Endothelial cell of umbilical vein (primary cell): ENCODE measurements at regions not wholly inside any gene's neighbourhood (a gene's known extent, or its start where the extent isn't known, plus 50 kb on each side); places are given as distances from the start of the nearest gene placed in this dataset.

Experiments used
- BruUV-seq: library from RNA; stranded (reverse); fragments of 400-500 nt; replicated peaks from 2 replicates; lab custom pipeline; 2021; lab: Mats Ljungman, UMichigan
- CTCF ChIA-PET: fragments of 300-600, 350-600 bp; sonication (Branson Sonifier 250); formaldehyde crosslinking; loops from one replicate; lab custom pipeline; 2021; ENCODE audit warnings: antibody characterized with exemption, inconsistent platforms; lab: Charles Lee
- POLR2A ChIA-PET: fragments of 300-600, 350-600 bp; sonication (Branson Sonifier 250); formaldehyde crosslinking; loops from one replicate; lab custom pipeline; 2021; ENCODE audit warnings: antibody characterized with exemption, inconsistent platforms; lab: Charles Lee
- DNase-seq: peaks from one replicate; pipeline ENCODE4 v3.0.0-alpha.2; 2011; ENCODE audit warnings: low read depth, low spot score
- FAIRE-seq: peaks from 2 replicates; lab custom pipeline; 2011; peaks lifted over from hg19 to GRCh38; lab: Jason Lieb, UNC
- H2AFZ ChIP-seq: 2 replicates; pipeline ENCODE4 v1.6.0; 2012; ENCODE audit warnings: low read depth, low read length, control low read depth, inconsistent platforms
- H3K27ac ChIP-seq: 2 replicates; pipeline ENCODE4 v1.5.1; 2011; ENCODE audit warnings: low read depth, mild to moderate bottlenecking, control low read depth, low read length, moderate library complexity; ENCODE audit not compliant: insufficient read depth
- H3K27me3 ChIP-seq, 2 experiments: 2 replicates each; pipeline versions ENCODE4 v1.6.0 to v1.6.1; 2011; ENCODE audit warnings: low read length in 2 of 2, mixed read lengths in 1 of 2; ENCODE audit not compliant: control insufficient read depth in 2 of 2, insufficient read depth in 2 of 2
- H3K36me3 ChIP-seq, 2 experiments: 2 replicates in 1 of 2; 3 replicates in 1 of 2; pipeline ENCODE4 v1.5.1; 2011; ENCODE audit warnings: low read length in 2 of 2, mild to moderate bottlenecking in 1 of 2, moderate library complexity in 1 of 2; ENCODE audit not compliant: control insufficient read depth in 2 of 2, insufficient read depth in 2 of 2; ENCODE audit errors: extremely low read depth in 1 of 2
- H3K4me1 ChIP-seq: 3 replicates; pipeline ENCODE4 v1.5.1; 2011; ENCODE audit warnings: mild to moderate bottlenecking, low read length; ENCODE audit not compliant: control insufficient read depth, insufficient read depth; ENCODE audit errors: extremely low read depth
- H3K4me2 ChIP-seq: 2 replicates; pipeline ENCODE4 v1.6.1; 2011; ENCODE audit warnings: low read length, control low read depth, mixed read lengths; ENCODE audit not compliant: insufficient read depth
- H3K4me3 ChIP-seq, 3 experiments: fragments of 200-600 bp in 1 of 3; sonication (generic), shearing (Covaris generic) in 1 of 3; replicated peaks in 1 of 3; 2 replicates each; pipeline ENCODE4 v1.5.1; 2011 to 2016; ENCODE audit warnings: control low read depth in 3 of 3, low read length in 3 of 3, mild to moderate bottlenecking in 2 of 3, inconsistent platforms in 1 of 3, low read depth in 1 of 3, moderate library complexity in 1 of 3; ENCODE audit not compliant: insufficient read depth in 1 of 3
- H3K79me2 ChIP-seq: 2 replicates; pipeline ENCODE4 v1.6.0; 2012; ENCODE audit warnings: low read length, inconsistent platforms; ENCODE audit not compliant: control insufficient read depth, insufficient read depth
- H3K9ac ChIP-seq: replicated peaks from 2 replicates; pipeline ENCODE3; 2011; ENCODE audit warnings: low read length, control low read depth; ENCODE audit not compliant: insufficient read depth; ENCODE audit errors: extremely low read depth
- H3K9me1 ChIP-seq: replicated peaks from 3 replicates; pipeline ENCODE4 v1.6.0; 2011; ENCODE audit warnings: mild to moderate bottlenecking, low read length; ENCODE audit not compliant: control insufficient read depth, insufficient read depth; ENCODE audit errors: extremely low read depth
- H3K9me3 ChIP-seq: replicated peaks from 2 replicates; pipeline ENCODE4 v1.5.1; 2012; ENCODE audit warnings: low read length, inconsistent platforms; ENCODE audit not compliant: control insufficient read depth, insufficient read depth
- H4K20me1 ChIP-seq: replicated peaks from 2 replicates; pipeline ENCODE3; 2011; ENCODE audit warnings: mild to moderate bottlenecking, low read length; ENCODE audit not compliant: control insufficient read depth, insufficient read depth; ENCODE audit errors: extremely low read depth
- CTCF ChIP-seq, 2 donors: IDR thresholded peaks; 1 replicate in 1 of 2; 2 replicates in 1 of 2; pipeline ENCODE4 v1.5.1; 2011; ENCODE audit warnings: low read length in 2 of 2, mild to moderate bottlenecking in 2 of 2, moderate library complexity in 2 of 2, control low read depth in 1 of 2, inconsistent platforms in 1 of 2, low read depth in 1 of 2; ENCODE audit not compliant: insufficient read depth in 1 of 2; ENCODE audit errors: extremely low read depth in 1 of 2
- EZH2 ChIP-seq: IDR thresholded peaks from 2 replicates; pipeline ENCODE4 v1.6.1; 2012; ENCODE audit warnings: borderline replicate concordance, low read depth, mild to moderate bottlenecking, moderate library complexity, low read length, inconsistent platforms; ENCODE audit not compliant: severe bottlenecking
- FOS ChIP-seq: IDR thresholded peaks from 2 replicates; pipeline ENCODE4 v1.6.1; 2011; ENCODE audit warnings: mild to moderate bottlenecking, low read length, moderate library complexity, borderline replicate concordance; ENCODE audit not compliant: insufficient read depth
- GATA2 ChIP-seq: IDR thresholded peaks from 2 replicates; pipeline ENCODE4 v1.7.0; 2011; ENCODE audit warnings: low read depth, mild to moderate bottlenecking, moderate library complexity, mixed read lengths, low read length; ENCODE audit not compliant: insufficient read length, insufficient read depth
- JUN ChIP-seq: IDR thresholded peaks from 2 replicates; pipeline ENCODE4 v1.6.1; 2011; ENCODE audit warnings: borderline replicate concordance, low read depth; ENCODE audit not compliant: insufficient read length, insufficient read depth
- MAX ChIP-seq: IDR thresholded peaks from 2 replicates; pipeline ENCODE4 v1.6.1; 2011; ENCODE audit not compliant: insufficient read depth, insufficient read length
- MYC ChIP-seq: IDR thresholded peaks from one replicate; pipeline ENCODE4 v1.6.1; 2011; ENCODE audit warnings: mild to moderate bottlenecking, low read depth, low read length
- POLR2A ChIP-seq: IDR thresholded peaks from 2 replicates; pipeline ENCODE4 v1.6.1; 2012; ENCODE audit warnings: low read depth, mild to moderate bottlenecking, control low read depth, low read length
- POLR2AphosphoS5 ChIP-seq: IDR thresholded peaks from 2 replicates; pipeline ENCODE4 v1.6.1; 2012; ENCODE audit warnings: low read depth, mild to moderate bottlenecking, control low read depth, low read length, moderate library complexity; ENCODE audit not compliant: insufficient read depth
- dilution Hi-C: fragments of 300-500 bp; cut with MboI; formaldehyde crosslinking; loops from one replicate; pipeline ENCODE4 v1.15.0; 2019; ENCODE audit warnings: low sequenced_read_pairs; ENCODE audit not compliant: extremely low pct_ligation_motif_present
- intact Hi-C: fragments of 100-400 bp; cut with micrococcal nuclease; formaldehyde crosslinking; loops from one replicate; pipeline ENCODE4 v1.10.0; 2022

- POLR2A ChIA-PET: no interaction called here
- no peak for FAIRE-seq
- H3K36me3 ChIP-seq: no peaks in the 10 kb centered on the region
These were observed 200.6 kb upstream of the KLF3 start for GRCh38 chr4:38463268-38463958.

GRCh38 chr4:38464328-38464727 lies 199.7 kb upstream of the KLF3 start:
- no peak for DNase-seq

More at GRCh38 chr4:38463268-38463958, 200.6 kb upstream of the KLF3 start:
- no peak overlapping the region for H3K9ac ChIP-seq
- no peaks in the 10 kb centered on the region for H3K9me3 ChIP-seq
- intact Hi-C loops (no loop called here), dilution Hi-C loops (no loop called here)
- no peaks in the 10 kb centered on the region for H3K9me1 ChIP-seq
- H4K20me1 ChIP-seq: no peaks in the 10 kb centered on the region
- no peak for DNase-seq
- peaks cover 2 to 6% of the 10 kb centered on the region in 2 experiments for H3K27me3 ChIP-seq
- no peak overlapping the region for H2AFZ ChIP-seq
- CTCF ChIA-PET: no interaction called here
- no peak overlapping the region for H3K4me3 ChIP-seq
- H3K4me1 ChIP-seq: no peaks in the 10 kb centered on the region
- no peak overlapping the region for H3K27ac ChIP-seq
- TF ChIP-seq POLR2AphosphoS5 (no peak), MAX (no peak), POLR2A (no peak)
- H3K4me2 ChIP-seq: no peak overlapping the region
- no peaks in the 10 kb centered on the region for H3K79me2 ChIP-seq
- no TSS peak for BruUV-seq

More at GRCh38 chr4:38464328-38464727, 199.7 kb upstream of the KLF3 start:
- TF ChIP-seq POLR2A: no peak
- no peak for TF ChIP-seq CTCF (IDR thresholded peaks at IDR 0.05; ENCODE audit: extremely low read depth in 1 of 2, insufficient read depth in 1 of 2, low read depth in 1 of 2, low read length in 2 of 2)
- TF ChIP-seq EZH2: no peak
- TF ChIP-seq GATA2: no peak
- TF ChIP-seq JUN: no peak
- TF ChIP-seq POLR2AphosphoS5: no peak
- TF ChIP-seq MYC: no peak
- TF ChIP-seq MAX: no peak
- TF ChIP-seq FOS: no peak
- dilution Hi-C loops: no loop called here
- Histone ChIP-seq H3K4me1 (no peaks in the 10 kb centered on the region), H3K27ac (no peak overlapping the region), H3K79me2 (no peaks in the 10 kb centered on the region), H3K27me3 (peaks cover 0 to 2% of the 10 kb centered on the region in 2 experiments), H3K4me2 (no peak overlapping the region), H3K9me1 (no peaks in the 10 kb centered on the region), H3K9me3 (no peaks in the 10 kb centered on the region), H2AFZ (no peak overlapping the region), H3K36me3 (no peaks in the 10 kb centered on the region), H3K4me3 (no peak overlapping the region), H3K9ac (no peak overlapping the region), H4K20me1 (no peaks in the 10 kb centered on the region)
- intact Hi-C loops: no loop called here
- no peak for FAIRE-seq
- CTCF ChIA-PET: no interaction called here
- BruUV-seq: no TSS peak
- POLR2A ChIA-PET: no interaction called here
